ENCODE measurements at regions not wholly inside any gene's neighbourhood (a gene's known extent, or its start where the extent isn't known, plus 50 kb on each side); places are given as distances from the start of the nearest gene placed in this dataset.

DNA sequence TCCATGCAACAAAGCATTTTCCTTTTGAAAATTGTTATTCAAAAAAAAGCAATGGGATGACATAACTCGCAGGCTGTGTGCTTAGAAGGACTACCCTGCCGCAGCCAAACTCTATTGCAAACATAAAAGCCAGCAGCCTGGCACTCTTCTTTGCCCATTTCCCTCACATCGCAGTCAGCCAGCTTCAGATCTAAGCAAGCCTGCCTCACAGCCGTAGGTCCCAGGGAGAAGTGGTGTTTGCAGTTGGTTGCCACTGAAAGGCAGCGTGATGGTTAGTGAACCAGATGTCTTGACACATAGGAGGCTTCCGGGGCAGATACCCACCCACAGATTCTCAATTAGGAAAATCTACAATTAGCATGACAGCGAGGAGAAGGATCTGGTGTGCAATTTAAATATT lies 655.2 kb downstream of the RNF144A start:
- TF ChIP-seq, protein P1, sequence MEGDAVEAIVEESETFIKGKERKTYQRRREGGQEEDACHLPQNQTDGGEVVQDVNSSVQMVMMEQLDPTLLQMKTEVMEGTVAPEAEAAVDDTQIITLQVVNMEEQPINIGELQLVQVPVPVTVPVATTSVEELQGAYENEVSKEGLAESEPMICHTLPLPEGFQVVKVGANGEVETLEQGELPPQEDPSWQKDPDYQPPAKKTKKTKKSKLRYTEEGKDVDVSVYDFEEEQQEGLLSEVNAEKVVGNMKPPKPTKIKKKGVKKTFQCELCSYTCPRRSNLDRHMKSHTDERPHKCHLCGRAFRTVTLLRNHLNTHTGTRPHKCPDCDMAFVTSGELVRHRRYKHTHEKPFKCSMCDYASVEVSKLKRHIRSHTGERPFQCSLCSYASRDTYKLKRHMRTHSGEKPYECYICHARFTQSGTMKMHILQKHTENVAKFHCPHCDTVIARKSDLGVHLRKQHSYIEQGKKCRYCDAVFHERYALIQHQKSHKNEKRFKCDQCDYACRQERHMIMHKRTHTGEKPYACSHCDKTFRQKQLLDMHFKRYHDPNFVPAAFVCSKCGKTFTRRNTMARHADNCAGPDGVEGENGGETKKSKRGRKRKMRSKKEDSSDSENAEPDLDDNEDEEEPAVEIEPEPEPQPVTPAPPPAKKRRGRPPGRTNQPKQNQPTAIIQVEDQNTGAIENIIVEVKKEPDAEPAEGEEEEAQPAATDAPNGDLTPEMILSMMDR (tag by site-specific recombination; IDR thresholded peaks at IDR 0.05): no peak
- TF ChIP-seq ZNF274 (IDR thresholded peaks at IDR 0.05; ENCODE audit: low read length) (no peak), ZNF274 (tag by site-specific recombination; IDR thresholded peaks at IDR 0.05; ENCODE audit: borderline replicate concordance) (no peak), KLF1 (tag by site-specific recombination; IDR thresholded peaks at IDR 0.05) (no peak), SALL2 (tag by site-specific recombination; IDR thresholded peaks at IDR 0.05; ENCODE audit: borderline replicate concordance) (no peak), YY1 (tag by site-specific recombination; IDR thresholded peaks at IDR 0.05) (no peak), ZEB2 (tag by site-specific recombination; IDR thresholded peaks at IDR 0.05) (no peak), TRIM28 (IDR thresholded peaks at IDR 0.05; ENCODE audit: borderline replicate concordance, low read length) (no peak), ZBTB7A (tag by site-specific recombination; IDR thresholded peaks at IDR 0.05; ENCODE audit: low read depth) (no peak)
- TF ChIP-seq, protein P2, sequence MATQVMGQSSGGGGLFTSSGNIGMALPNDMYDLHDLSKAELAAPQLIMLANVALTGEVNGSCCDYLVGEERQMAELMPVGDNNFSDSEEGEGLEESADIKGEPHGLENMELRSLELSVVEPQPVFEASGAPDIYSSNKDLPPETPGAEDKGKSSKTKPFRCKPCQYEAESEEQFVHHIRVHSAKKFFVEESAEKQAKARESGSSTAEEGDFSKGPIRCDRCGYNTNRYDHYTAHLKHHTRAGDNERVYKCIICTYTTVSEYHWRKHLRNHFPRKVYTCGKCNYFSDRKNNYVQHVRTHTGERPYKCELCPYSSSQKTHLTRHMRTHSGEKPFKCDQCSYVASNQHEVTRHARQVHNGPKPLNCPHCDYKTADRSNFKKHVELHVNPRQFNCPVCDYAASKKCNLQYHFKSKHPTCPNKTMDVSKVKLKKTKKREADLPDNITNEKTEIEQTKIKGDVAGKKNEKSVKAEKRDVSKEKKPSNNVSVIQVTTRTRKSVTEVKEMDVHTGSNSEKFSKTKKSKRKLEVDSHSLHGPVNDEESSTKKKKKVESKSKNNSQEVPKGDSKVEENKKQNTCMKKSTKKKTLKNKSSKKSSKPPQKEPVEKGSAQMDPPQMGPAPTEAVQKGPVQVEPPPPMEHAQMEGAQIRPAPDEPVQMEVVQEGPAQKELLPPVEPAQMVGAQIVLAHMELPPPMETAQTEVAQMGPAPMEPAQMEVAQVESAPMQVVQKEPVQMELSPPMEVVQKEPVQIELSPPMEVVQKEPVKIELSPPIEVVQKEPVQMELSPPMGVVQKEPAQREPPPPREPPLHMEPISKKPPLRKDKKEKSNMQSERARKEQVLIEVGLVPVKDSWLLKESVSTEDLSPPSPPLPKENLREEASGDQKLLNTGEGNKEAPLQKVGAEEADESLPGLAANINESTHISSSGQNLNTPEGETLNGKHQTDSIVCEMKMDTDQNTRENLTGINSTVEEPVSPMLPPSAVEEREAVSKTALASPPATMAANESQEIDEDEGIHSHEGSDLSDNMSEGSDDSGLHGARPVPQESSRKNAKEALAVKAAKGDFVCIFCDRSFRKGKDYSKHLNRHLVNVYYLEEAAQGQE (tag by site-specific recombination; IDR thresholded peaks at IDR 0.05): no peak
- TF ChIP-seq, protein P3, sequence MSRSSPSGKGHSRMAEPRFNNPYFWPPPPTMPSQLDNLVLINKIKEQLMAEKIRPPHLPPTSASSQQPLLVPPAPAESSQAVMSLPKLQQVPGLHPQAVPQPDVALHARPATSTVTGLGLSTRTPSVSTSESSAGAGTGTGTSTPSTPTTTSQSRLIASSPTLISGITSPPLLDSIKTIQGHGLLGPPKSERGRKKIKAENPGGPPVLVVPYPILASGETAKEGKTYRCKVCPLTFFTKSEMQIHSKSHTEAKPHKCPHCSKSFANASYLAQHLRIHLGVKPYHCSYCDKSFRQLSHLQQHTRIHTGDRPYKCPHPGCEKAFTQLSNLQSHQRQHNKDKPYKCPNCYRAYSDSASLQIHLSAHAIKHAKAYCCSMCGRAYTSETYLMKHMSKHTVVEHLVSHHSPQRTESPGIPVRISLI (tag by site-specific recombination; IDR thresholded peaks at IDR 0.05): no peak
